ENCODE measurements at regions not wholly inside any gene's neighbourhood (a gene's known extent, or its start where the extent isn't known, plus 50 kb on each side); places are given as distances from the start of the nearest gene placed in this dataset.

DNA sequence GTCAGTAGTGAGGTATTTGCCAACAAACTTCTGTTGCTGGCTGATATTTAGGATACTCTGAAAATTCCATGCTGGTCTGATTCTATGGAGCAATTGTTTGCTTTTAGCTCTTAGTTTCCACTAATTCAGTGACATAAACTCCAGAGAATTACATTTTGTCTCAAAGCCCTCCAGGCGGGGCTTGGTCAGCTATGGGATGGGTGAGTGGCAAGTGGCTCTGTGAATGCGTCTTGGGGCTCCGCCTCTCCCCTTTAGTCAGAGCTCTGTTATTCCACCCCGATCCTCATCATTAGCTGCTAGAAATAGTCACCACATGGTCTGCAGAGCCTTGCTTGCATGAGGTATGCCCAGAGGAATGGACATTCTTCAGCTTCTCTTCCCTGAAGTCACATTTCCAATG is 540.6 kb downstream of the QKI start:
- Histone ChIP-seq H3K9me3 (ENCODE audit: control insufficient read depth in 1 of 2, low read length in 2 of 2) (peaks cover 0 to 2% of the 10 kb centered on the region in 2 donors), H3K27ac (ENCODE audit: low read depth, low read length) (no peak overlapping the region), H3K36me3 (ENCODE audit: control insufficient read depth in 1 of 2, insufficient read depth in 2 of 2, low read length in 2 of 2) (no peaks in the 10 kb centered on the region), H3K4me3 (ENCODE audit: low read depth in 1 of 2, low read length in 2 of 2) (no peak overlapping the region), H3K4me1 (ENCODE audit: control insufficient read depth in 1 of 2, insufficient read depth in 2 of 2, low read length in 2 of 2) (no peaks in the 10 kb centered on the region), H3K27me3 (ENCODE audit: control insufficient read depth in 1 of 2, insufficient read depth in 2 of 2, low read length in 2 of 2) (peaks cover 0 to 3% of the 10 kb centered on the region in 2 donors), H3K9ac (ENCODE audit: low read depth in 1 of 2, low read length in 2 of 2) (no peak overlapping the region)

DNA sequence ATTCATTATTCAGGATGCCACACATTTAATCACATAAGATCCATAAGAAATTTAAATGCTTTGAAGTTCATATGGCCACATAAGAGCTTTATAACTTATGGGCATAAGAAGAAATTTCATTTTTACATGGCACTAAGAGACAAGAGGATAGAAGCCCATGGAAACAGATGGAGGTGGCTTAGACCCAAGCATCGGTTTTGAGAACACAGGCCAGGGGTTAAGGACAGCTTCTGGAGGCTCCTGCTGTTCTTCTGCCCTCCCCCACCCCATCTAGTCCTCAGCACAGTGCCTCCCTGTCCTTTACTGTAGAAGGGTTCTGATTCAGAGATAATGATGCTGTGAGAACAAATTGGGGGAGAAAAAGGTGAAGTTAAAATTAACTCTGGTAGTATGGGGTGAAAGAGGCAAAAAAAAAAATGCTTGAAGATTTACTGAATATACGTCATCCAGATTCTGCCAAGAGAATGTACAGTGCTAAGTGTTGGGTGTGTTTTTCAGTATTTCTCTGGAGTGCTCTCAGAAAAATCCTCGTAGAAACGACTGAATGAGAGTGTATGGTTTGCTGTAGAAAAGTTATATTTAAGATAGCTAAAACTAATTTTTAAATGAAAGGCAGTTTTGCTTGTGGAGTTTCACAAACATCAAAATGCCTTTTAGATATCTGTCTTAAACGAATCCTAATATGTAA is 539.7 kb downstream of the QKI start:
- peaks cover 0 to 2% of the 10 kb centered on the region in 2 donors for H3K9me3 ChIP-seq (ENCODE audit: control insufficient read depth in 1 of 2, low read length in 2 of 2)
- no peaks in the 10 kb centered on the region for H3K36me3 ChIP-seq (ENCODE audit: control insufficient read depth in 1 of 2, insufficient read depth in 2 of 2, low read length in 2 of 2)
- peaks cover 0 to 3% of the 10 kb centered on the region in 2 donors for H3K27me3 ChIP-seq (ENCODE audit: control insufficient read depth in 1 of 2, insufficient read depth in 2 of 2, low read length in 2 of 2)
- no peaks in the 10 kb centered on the region for H3K4me1 ChIP-seq (ENCODE audit: control insufficient read depth in 1 of 2, insufficient read depth in 2 of 2, low read length in 2 of 2)
- H3K27ac ChIP-seq (ENCODE audit: low read depth, low read length): no peak overlapping the region
- H3K9ac ChIP-seq (ENCODE audit: low read depth in 1 of 2, low read length in 2 of 2): no peak overlapping the region
- H3K4me3 ChIP-seq (ENCODE audit: low read depth in 1 of 2, low read length in 2 of 2): no peak overlapping the region

DNA sequence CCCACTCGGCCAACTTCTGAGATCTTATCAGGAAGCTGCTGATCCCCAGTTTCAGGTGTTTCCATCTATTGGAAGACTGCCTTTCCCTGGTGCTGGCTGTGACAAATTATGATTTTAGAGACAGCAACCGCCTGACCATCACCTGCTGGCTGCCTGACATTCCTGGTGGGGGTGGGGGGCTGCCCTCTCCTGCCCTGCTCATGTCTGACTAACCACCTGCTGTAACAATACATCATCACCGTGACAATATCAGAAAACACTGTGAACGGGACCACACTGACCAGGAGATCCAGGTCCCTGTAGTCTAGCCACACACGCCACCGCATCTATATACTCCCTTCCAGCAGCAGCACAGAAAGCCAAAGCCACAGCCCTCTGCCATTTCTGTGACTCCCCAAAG is 537.5 kb downstream of the QKI start:
- Histone ChIP-seq H3K36me3 (ENCODE audit: control insufficient read depth in 1 of 2, insufficient read depth in 2 of 2, low read length in 2 of 2) (no peaks in the 10 kb centered on the region), H3K9ac (ENCODE audit: low read depth in 1 of 2, low read length in 2 of 2) (no peak overlapping the region), H3K27ac (ENCODE audit: low read depth, low read length) (no peak overlapping the region), H3K4me3 (ENCODE audit: low read depth in 1 of 2, low read length in 2 of 2) (no peak overlapping the region), H3K4me1 (ENCODE audit: control insufficient read depth in 1 of 2, insufficient read depth in 2 of 2, low read length in 2 of 2) (no peaks in the 10 kb centered on the region), H3K27me3 (ENCODE audit: control insufficient read depth in 1 of 2, insufficient read depth in 2 of 2, low read length in 2 of 2) (peaks cover 0 to 3% of the 10 kb centered on the region in 2 donors), H3K9me3 (ENCODE audit: control insufficient read depth in 1 of 2, low read length in 2 of 2) (peaks cover 0 to 2% of the 10 kb centered on the region in 2 donors)

DNA sequence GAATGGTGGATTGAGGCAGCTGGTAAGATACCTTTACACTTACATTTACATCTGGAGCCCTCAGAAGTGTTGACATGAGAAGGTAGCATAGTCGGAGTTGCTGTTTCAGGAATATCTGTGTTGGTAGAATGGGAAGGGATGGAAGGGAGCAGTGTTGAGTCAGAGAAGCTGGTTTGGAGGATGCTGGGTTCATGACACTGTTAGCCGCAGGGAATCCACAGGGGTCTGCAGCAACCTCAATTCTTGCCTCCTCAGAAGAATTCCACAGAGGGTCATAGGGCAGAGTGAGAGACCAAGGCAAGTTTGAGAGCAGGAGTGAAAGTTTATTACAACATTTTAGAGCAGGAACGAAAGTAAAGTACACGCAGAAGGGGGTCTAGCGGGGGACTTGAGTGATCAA is 536.8 kb downstream of the QKI start:
- Histone ChIP-seq H3K4me3 (ENCODE audit: low read depth in 1 of 2, low read length in 2 of 2) (no peak overlapping the region), H3K27ac (ENCODE audit: low read depth, low read length) (no peak overlapping the region), H3K9me3 (ENCODE audit: control insufficient read depth in 1 of 2, low read length in 2 of 2) (peaks cover 0 to 2% of the 10 kb centered on the region in 2 donors), H3K9ac (ENCODE audit: low read depth in 1 of 2, low read length in 2 of 2) (no peak overlapping the region), H3K27me3 (ENCODE audit: control insufficient read depth in 1 of 2, insufficient read depth in 2 of 2, low read length in 2 of 2) (peaks cover 0 to 3% of the 10 kb centered on the region in 2 donors), H3K4me1 (ENCODE audit: control insufficient read depth in 1 of 2, insufficient read depth in 2 of 2, low read length in 2 of 2) (no peaks in the 10 kb centered on the region), H3K36me3 (ENCODE audit: control insufficient read depth in 1 of 2, insufficient read depth in 2 of 2, low read length in 2 of 2) (no peaks in the 10 kb centered on the region)

DNA sequence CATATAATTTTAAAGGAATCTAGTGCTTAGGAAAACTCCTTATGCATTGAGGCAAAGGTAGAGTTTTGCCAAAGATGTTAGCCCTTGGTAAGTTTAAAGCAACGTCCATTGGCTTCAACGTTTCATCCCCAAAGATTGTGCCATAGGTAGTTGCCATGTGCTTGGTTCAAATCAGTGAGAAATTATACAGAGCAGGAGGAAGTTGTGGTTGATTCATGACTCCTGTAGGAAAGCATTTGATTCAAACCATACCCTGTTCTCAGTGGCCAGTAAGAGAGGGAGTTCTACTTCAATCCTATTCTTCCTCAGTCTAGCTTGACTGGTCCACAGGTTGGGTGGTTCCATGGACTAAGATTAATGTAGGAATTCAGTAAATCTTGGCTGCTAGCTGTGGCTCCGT is 535.6 kb downstream of the QKI start:
- Histone ChIP-seq H3K4me1 (ENCODE audit: control insufficient read depth in 1 of 2, insufficient read depth in 2 of 2, low read length in 2 of 2) (no peaks in the 10 kb centered on the region), H3K9ac (ENCODE audit: low read depth in 1 of 2, low read length in 2 of 2) (no peak overlapping the region), H3K36me3 (ENCODE audit: control insufficient read depth in 1 of 2, insufficient read depth in 2 of 2, low read length in 2 of 2) (no peaks in the 10 kb centered on the region), H3K27ac (ENCODE audit: low read depth, low read length) (no peak overlapping the region), H3K9me3 (ENCODE audit: control insufficient read depth in 1 of 2, low read length in 2 of 2) (peaks cover 0 to 2% of the 10 kb centered on the region in 2 donors), H3K27me3 (ENCODE audit: control insufficient read depth in 1 of 2, insufficient read depth in 2 of 2, low read length in 2 of 2) (peaks cover 0 to 3% of the 10 kb centered on the region in 2 donors), H3K4me3 (ENCODE audit: low read depth in 1 of 2, low read length in 2 of 2) (no peak overlapping the region)

DNA sequence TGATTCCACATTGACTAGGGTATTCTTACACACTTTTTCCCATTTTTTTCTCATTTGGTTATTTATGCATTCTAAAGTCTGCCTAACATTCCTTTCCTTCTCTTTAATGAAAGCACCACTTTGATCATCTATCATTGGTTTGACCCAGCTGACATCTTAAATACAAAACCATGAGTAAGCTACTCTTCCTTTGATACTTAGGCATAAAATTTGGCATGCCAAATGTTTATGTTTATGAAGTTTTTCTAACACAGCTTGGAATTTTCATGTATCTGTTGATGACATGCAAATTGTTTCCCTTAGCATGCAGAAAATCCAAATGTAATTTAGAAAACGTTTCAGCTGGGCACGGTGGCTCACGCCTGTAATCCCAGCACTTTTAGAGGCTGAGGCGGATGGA is 534.9 kb downstream of the QKI start:
- Histone ChIP-seq H3K27ac (ENCODE audit: low read depth, low read length) (no peak overlapping the region), H3K9ac (ENCODE audit: low read depth in 1 of 2, low read length in 2 of 2) (no peak overlapping the region)

DNA sequence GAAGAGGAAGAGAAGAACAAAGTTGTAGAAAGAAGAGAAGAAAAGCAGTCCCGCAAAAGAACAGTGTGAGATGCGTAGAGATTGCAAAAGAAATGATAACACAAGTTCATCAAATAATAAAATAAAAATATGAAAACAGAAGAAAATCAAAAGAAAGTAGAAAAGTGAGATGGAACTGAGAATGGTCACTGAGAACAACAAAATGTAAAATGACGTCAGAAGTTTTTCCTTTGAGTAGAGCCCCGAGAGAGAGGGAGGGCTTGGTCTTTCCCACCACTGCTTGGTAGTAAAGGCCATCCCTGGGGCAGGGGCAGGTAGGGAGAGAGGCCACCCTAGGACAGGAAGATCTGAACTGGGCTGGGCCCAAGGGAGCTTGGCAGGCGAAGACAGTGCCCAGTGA is 533.7 kb downstream of the QKI start:
- Histone ChIP-seq H3K27ac (ENCODE audit: low read depth, low read length) (no peak overlapping the region), H3K9me3 (ENCODE audit: control insufficient read depth in 1 of 2, low read length in 2 of 2) (peaks cover 0 to 2% of the 10 kb centered on the region in 2 donors)

More for the DNA sequence above, 534.9 kb downstream of the QKI start:
- H3K4me3 ChIP-seq (ENCODE audit: low read depth in 1 of 2, low read length in 2 of 2): no peak overlapping the region
- H3K27me3 ChIP-seq (ENCODE audit: control insufficient read depth in 1 of 2, insufficient read depth in 2 of 2, low read length in 2 of 2): peaks cover 0 to 3% of the 10 kb centered on the region in 2 donors
- H3K9me3 ChIP-seq (ENCODE audit: control insufficient read depth in 1 of 2, low read length in 2 of 2): peaks cover 0 to 2% of the 10 kb centered on the region in 2 donors
- no peaks in the 10 kb centered on the region for H3K4me1 ChIP-seq (ENCODE audit: control insufficient read depth in 1 of 2, insufficient read depth in 2 of 2, low read length in 2 of 2)
- no peaks in the 10 kb centered on the region for H3K36me3 ChIP-seq (ENCODE audit: control insufficient read depth in 1 of 2, insufficient read depth in 2 of 2, low read length in 2 of 2)

DNA sequence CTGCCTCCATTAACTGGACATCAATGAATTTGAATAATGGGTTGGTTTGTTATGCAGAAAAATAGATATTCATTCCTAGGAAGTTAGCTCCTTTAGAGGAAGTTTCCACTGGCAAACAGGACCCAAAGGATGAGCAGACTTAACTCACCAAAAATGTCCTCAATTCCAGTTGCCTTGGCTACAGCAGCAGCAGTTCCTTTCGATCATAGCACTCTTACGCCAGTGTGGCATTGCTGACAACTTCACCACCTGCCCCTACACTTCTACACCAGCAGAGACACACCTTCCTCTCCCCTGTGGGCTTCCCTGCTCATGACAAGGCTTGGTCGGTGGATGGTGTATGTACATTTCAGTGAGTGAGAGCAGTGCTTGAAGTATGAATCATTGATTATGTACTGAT is 532.8 kb downstream of the QKI start:
- Histone ChIP-seq H3K9ac (ENCODE audit: low read depth in 1 of 2, low read length in 2 of 2) (no peak overlapping the region), H3K27me3 (ENCODE audit: control insufficient read depth in 1 of 2, insufficient read depth in 2 of 2, low read length in 2 of 2) (no peaks in the 10 kb centered on the region), H3K27ac (ENCODE audit: low read depth, low read length) (no peak overlapping the region), H3K9me3 (ENCODE audit: control insufficient read depth in 1 of 2, low read length in 2 of 2) (peaks cover 0 to 1% of the 10 kb centered on the region in 2 donors), H3K4me1 (ENCODE audit: control insufficient read depth in 1 of 2, insufficient read depth in 2 of 2, low read length in 2 of 2) (no peaks in the 10 kb centered on the region), H3K36me3 (ENCODE audit: control insufficient read depth in 1 of 2, insufficient read depth in 2 of 2, low read length in 2 of 2) (no peaks in the 10 kb centered on the region), H3K4me3 (ENCODE audit: low read depth in 1 of 2, low read length in 2 of 2) (no peak overlapping the region)

More for the DNA sequence above, 533.7 kb downstream of the QKI start:
- Histone ChIP-seq H3K36me3 (ENCODE audit: control insufficient read depth in 1 of 2, insufficient read depth in 2 of 2, low read length in 2 of 2) (no peaks in the 10 kb centered on the region), H3K4me3 (ENCODE audit: low read depth in 1 of 2, low read length in 2 of 2) (no peak overlapping the region), H3K27me3 (ENCODE audit: control insufficient read depth in 1 of 2, insufficient read depth in 2 of 2, low read length in 2 of 2) (peaks cover 0 to 3% of the 10 kb centered on the region in 2 donors), H3K4me1 (ENCODE audit: control insufficient read depth in 1 of 2, insufficient read depth in 2 of 2, low read length in 2 of 2) (no peaks in the 10 kb centered on the region), H3K9ac (ENCODE audit: low read depth in 1 of 2, low read length in 2 of 2) (no peak overlapping the region)

DNA sequence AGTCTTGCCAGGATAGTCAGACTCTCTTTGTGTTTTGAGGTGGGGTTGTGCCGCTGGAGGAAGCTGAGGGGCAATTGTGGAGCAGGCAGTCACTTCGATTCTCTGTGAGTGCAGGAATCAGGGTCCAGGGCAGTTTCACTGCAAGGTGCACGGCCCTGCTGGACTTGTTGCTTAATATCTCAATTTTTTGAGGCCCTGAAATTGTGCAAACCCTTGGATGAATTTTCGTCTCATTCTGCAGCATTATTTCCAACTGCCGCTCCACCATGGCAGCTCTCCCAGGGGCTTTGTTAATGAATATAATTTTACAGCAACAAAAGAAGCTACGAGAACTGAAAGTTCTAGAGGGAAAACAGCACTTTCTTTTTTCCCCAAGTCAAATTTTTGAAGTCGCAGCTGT is 531.9 kb downstream of the QKI start:
- Histone ChIP-seq H3K4me1 (ENCODE audit: control insufficient read depth in 1 of 2, insufficient read depth in 2 of 2, low read length in 2 of 2) (no peaks in the 10 kb centered on the region), H3K9me3 (ENCODE audit: control insufficient read depth in 1 of 2, low read length in 2 of 2) (no peaks in the 10 kb centered on the region), H3K27ac (ENCODE audit: low read depth, low read length) (no peak overlapping the region), H3K36me3 (ENCODE audit: control insufficient read depth in 1 of 2, insufficient read depth in 2 of 2, low read length in 2 of 2) (no peaks in the 10 kb centered on the region), H3K4me3 (ENCODE audit: low read depth in 1 of 2, low read length in 2 of 2) (no peak overlapping the region), H3K27me3 (ENCODE audit: control insufficient read depth in 1 of 2, insufficient read depth in 2 of 2, low read length in 2 of 2) (no peaks in the 10 kb centered on the region), H3K9ac (ENCODE audit: low read depth in 1 of 2, low read length in 2 of 2) (no peak overlapping the region)

DNA sequence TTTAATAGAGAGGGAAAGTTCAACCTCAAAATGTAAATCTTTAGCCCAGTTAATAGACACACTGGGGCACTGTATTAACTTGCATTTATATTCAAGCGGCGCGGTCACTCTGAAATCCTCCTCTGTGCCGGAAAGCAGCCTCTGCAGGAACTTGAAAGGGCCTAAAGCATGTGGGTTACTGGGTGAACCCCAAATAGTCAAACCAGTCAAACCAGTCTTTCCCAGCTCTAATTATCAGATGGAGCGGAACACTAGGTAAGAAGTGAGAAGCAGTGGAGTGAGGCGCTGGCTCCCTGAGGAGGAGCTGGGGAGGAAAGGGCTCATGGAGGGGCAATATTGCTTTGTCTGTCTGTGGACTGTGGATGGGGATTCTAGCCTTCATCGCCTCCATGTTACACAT is 531.3 kb downstream of the QKI start:
- no peak overlapping the region for H3K4me3 ChIP-seq (ENCODE audit: low read depth in 1 of 2, low read length in 2 of 2)
- H3K9me3 ChIP-seq (ENCODE audit: control insufficient read depth in 1 of 2, low read length in 2 of 2): no peaks in the 10 kb centered on the region
- H3K4me1 ChIP-seq (ENCODE audit: control insufficient read depth in 1 of 2, insufficient read depth in 2 of 2, low read length in 2 of 2): no peaks in the 10 kb centered on the region
- no peak overlapping the region for H3K27ac ChIP-seq (ENCODE audit: low read depth, low read length)
- H3K9ac ChIP-seq (ENCODE audit: low read depth in 1 of 2, low read length in 2 of 2): no peak overlapping the region
- no peaks in the 10 kb centered on the region for H3K36me3 ChIP-seq (ENCODE audit: control insufficient read depth in 1 of 2, insufficient read depth in 2 of 2, low read length in 2 of 2)
- H3K27me3 ChIP-seq (ENCODE audit: control insufficient read depth in 1 of 2, insufficient read depth in 2 of 2, low read length in 2 of 2): no peaks in the 10 kb centered on the region
